HG03439 (cell line): ENCODE measurements at regions not wholly inside any gene's neighbourhood (a gene's known extent, or its start where the extent isn't known, plus 50 kb on each side); places are given as distances from the start of the nearest gene placed in this dataset.
"Not testable (repeated sequence)": the region's sequence is repeated elsewhere in the genome, so short reads cannot be mapped to it uniquely, and the experiment has no call there.

Experiments used
- ATAC-seq: cut with Tn5 transposase; IDR thresholded peaks from one replicate; pipeline ENCODE4 v1.9.1; 2021; ENCODE audit warnings: mild to moderate bottlenecking, moderate library complexity; ENCODE audit not compliant: unreplicated experiment

- ATAC-seq, result not testable (repeated sequence)
Measured at GRCh38 chr1:25007390-25008191, 77.5 kb upstream of the RUNX3 start.

DNA sequence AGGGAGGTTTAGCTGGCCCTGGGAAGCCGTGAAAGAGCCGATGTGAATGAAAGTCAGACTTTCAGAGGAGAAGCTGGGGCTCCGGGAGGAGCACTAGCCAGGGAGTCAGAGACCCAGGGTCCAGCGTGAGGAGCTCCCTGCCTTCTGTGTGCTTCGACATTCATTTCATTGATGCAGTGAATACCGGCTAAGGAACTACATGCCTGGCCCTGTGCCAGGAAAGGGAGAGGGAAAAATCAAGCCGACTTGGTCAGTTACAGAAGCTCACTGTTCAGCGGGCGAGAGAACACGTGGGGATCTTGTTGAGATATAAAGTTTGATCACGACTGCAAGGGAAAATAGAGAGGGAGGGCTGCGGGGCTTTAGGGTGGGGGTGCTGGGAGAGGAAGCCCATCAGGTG, 76.7 kb upstream of the RUNX3 start:
- ATAC-seq, result no peak

DNA sequence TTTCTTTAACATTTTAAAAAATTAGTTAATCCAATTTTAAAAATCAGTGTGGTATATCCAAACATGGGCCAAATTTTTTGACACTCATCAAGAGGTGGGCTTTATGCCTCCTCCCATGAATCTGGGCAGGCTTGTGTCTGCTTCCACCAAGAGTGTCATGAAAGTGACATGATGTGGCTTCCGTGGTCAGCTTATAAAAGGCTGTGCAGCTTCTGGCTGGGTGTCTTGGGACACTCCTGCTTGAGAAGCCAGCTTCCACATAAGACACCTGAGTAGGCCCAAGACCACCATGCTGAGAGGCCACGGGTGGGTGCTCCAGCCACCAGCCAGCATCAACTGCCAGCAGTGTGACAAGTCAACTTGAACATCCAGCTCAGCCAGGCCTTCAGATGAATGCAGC, 74.3 kb upstream of the RUNX3 start:
- no peak for ATAC-seq

DNA sequence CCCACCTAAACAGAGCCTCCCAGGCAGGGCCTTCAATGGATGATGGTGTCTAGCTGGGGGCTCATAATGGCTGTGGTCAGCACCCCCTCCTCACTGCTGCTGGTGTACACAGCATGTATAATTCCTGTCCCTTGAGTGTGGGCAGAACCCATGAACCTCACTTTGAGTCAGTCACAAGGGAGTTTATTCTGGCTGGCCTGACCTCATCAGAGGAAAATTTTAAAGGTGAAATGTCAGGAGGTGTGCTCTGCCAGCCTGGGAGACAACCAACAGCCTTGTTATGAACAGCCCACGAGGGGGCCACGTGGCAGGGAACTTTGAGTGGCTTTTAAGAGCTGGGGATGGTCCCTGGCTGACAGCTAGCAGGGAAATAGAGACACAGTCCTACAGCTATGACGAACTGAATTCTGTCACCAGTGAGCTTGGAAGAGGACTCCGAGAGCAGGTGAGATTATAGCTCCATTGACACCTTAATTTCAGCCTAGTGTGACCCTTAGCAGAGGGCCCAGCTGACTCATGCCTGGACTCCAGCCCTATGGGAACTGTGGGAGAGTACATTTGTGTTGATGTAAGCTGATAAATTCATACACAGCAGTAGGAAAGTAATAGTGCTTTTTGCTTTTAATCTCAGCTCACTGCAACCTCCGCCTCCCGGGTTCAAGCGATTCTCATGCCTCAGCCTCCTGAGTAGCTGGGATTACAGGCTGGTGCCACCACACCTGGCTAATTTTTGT, 73.5 kb upstream of the RUNX3 start:
- no peak for ATAC-seq

DNA sequence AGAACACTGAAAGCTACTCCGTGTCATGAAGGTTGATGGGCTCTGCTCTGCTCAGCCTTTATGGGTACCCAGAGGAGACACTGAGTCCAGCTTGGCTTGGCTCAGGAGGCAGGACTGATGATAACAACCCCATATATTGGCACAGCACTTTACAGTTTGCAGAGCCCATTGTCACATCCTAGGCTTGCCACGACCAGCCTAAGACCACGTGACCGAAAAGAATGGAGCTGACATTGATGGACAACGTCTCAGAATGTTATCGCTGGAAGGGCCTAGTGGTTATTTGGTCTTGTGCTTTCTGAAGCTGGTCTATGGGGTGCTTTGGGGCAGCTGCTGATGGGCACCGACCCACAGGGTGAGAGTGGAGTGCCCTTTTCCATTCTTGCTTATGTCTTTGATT, 72.9 kb upstream of the RUNX3 start:
- ATAC-seq, result no peak

- ATAC-seq, result no peak
Measured at GRCh38 chr1:25001125-25001915, 71.2 kb upstream of the RUNX3 start.

DNA sequence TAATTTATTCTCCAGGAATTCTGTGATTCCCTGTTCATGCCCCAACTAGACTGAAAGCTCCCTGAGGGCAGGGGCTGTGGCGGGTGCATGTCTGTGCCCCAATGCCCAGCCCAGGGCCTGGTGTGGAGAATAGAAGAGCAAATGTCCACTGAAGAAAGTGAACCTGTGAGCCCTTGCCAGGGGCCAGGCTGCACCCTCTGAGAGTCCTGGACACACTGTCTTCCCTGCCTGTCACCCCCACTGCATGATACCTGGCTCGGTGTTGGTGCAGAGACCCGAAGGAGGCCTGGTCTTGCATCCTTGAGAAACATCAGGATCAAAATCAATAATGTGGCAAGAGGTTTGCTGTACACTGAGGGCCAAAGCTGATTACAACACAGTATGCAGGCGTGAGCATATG, 69.8 kb upstream of the RUNX3 start:
- no peak for ATAC-seq

DNA sequence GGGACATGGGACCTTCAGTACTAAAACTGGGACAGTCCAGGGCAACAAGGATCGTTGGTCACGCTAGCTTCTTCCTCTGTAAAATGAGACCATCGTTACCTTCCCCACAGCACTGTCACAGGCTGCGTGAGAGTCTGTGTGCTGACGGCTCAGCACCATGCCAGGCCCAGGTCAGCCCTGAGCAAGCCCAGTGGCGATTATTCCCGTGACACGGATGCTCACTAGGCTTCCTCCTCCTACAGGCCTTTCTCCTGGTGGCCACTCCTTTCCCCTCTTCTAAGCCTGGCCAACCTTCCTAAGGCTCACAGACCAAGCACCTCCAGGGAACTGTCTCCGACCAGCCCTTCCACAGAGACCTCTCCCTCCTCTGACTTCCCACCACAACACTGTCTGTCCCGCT, 69.3 kb upstream of the RUNX3 start:
- no peak for ATAC-seq

- no peak for ATAC-seq
Measured at GRCh38 chr1:24998563-24999245, 68.6 kb upstream of the RUNX3 start.

GRCh38 chr1:24996983-24997893, 67.2 kb upstream of the RUNX3 start:
- no peak for ATAC-seq

GRCh38 chr1:24996456-24996855, 66.4 kb upstream of the RUNX3 start:
- ATAC-seq, result no peak

DNA sequence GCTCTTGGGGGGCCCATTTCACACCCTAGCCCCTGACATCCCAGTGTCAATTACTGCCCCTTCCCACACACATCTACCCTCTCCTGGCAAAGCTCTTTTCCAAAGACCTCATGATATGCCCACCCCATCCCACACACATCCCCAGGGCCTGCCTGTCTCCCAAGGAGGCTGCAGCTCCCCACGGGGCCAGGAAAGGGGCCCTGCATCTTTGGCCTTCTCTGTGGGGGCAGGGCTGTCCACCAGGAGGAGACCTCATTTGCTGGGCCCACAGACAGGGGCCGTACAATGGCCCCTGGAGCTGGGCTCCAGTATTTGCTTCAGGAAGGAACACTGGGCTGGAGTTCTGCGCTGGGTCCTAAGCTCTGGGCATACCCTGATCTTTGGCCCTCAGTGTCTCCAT, 65.6 kb upstream of the RUNX3 start:
- no peak for ATAC-seq

DNA sequence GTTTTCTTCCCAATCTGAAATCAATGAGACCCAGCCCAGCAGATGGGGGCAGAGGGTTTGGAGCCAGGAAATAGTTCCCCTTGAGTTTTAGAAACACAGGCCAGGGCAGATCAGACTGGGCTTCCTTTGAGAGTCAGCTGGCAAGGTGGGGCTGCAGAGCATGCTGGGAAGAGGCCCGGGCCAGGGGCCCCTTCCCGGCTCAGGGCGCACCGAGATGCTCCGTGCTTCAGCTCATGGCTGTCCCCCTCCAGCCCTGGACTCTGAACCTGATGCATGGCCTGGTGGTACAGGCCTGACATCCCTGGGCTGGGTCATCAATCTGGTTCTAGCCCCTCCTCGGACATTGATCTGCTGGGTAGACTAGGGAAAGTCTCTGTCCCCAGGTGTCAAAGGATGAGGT, 65.1 kb upstream of the RUNX3 start:
- no peak for ATAC-seq

GRCh38 chr1:24993871-24994580, 64.0 kb upstream of the RUNX3 start:
- ATAC-seq, result no peak

- ATAC-seq, result no peak
Measured at GRCh38 chr1:24992761-24993211, 62.7 kb upstream of the RUNX3 start.

GRCh38 chr1:24992124-24992760, 62.2 kb upstream of the RUNX3 start:
- ATAC-seq, result no peak

DNA sequence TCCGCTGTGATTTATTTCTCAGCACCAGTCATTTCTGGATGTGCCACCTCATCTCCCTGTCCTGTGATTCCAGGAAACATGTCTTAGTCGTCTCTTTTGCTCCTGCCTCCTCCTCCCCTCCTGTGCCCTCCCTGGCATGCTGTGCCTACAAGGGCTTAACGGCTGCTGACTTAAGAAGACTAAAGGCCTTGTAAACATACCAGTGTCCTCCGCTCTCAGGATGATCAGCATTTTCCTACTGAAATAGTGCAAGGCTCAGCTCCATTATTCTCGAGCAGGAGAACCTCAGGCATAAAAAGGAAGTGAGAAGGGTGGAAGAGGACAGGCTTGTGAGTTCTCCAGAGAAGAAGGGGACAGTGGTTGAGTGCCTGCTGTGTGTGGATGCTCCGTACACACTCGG, 61.6 kb upstream of the RUNX3 start:
- no peak for ATAC-seq

DNA sequence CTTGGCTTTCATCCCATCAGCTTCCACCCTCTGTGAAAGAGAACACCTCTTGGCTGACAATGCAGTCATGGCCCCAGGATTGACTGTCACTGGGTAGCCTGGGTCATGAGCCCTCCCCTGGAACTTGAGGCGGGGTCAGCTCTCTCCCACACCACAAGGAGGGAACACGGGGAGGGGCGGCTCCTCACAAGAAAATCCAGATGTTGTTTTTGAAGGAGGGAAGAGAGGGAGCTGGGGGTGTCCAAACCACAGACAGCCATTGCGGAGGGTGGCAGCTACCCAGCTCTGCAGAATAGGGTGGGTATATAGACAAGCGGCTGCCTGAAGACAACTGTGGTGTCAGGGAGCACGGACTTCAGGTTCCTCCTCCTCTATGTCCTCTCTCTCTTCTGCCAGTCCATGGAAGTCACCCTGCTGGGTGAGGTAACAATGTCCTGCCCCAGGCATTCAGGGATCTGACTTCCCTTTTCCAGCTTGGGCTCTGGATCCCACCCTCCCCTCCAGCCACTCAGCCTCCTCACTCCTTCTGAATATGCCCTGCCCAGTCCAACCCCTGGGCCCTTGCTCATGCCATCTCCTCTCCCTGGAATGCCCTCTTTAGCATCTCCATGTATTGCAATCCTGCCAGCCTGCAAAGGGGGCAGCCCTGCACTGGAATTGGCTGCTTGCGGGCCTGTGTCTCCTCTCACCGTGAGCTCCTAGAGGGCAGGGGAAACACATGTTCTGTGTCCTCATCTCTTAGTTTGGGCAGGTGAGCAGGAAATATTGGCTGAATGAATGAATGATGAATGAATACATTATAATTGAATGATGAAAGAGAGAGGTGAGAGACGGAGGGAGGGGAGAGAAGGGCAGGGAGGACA, 60.9 kb upstream of the RUNX3 start:
- ATAC-seq, result no peak
